ENCODE measurements at regions not wholly inside any gene's neighbourhood (a gene's known extent, or its start where the extent isn't known, plus 50 kb on each side); places are given as distances from the start of the nearest gene placed in this dataset.

DNA sequence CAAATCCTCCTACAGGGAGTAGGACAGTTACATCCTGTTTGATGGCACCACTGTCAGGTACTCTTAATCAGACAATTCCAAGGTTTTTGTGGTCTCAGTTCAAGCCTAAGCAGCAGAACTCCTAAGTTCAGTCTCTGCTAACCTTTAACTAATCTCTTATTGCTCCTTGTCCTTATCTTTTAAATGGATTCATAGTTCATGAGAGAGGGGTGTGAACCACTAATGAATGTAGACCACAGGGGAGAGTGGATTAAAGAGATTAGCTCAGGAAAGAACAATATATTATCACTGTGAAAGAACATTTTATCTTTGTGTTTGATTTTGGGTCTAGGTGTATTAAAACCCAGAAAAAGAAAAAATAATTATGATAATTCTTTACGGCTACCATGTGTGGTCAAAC lies 168.9 kb downstream of the DCK start:
- TF ChIP-seq, protein P1, sequence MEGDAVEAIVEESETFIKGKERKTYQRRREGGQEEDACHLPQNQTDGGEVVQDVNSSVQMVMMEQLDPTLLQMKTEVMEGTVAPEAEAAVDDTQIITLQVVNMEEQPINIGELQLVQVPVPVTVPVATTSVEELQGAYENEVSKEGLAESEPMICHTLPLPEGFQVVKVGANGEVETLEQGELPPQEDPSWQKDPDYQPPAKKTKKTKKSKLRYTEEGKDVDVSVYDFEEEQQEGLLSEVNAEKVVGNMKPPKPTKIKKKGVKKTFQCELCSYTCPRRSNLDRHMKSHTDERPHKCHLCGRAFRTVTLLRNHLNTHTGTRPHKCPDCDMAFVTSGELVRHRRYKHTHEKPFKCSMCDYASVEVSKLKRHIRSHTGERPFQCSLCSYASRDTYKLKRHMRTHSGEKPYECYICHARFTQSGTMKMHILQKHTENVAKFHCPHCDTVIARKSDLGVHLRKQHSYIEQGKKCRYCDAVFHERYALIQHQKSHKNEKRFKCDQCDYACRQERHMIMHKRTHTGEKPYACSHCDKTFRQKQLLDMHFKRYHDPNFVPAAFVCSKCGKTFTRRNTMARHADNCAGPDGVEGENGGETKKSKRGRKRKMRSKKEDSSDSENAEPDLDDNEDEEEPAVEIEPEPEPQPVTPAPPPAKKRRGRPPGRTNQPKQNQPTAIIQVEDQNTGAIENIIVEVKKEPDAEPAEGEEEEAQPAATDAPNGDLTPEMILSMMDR (IDR thresholded peaks at IDR 0.05; ENCODE audit: control extremely low read depth in 1 of 3, insufficient read depth in 1 of 3, low read depth in 1 of 3, low read length in 3 of 3), result no peak
- TF ChIP-seq BCL11A (IDR thresholded peaks at IDR 0.05; ENCODE audit: low read depth in 2 of 2, low read length in 2 of 2) (no peak), ZNF274 (IDR thresholded peaks at IDR 0.05; ENCODE audit: borderline replicate concordance, extremely low read depth, low read length) (no peak), RNF2 (IDR thresholded peaks at IDR 0.05; ENCODE audit: borderline replicate concordance, low read depth, low read length, missing control alignments, poor library complexity, severe bottlenecking) (no peak), SUZ12 (IDR thresholded peaks at IDR 0.05; ENCODE audit: low read length) (no peak), EZH2 (IDR thresholded peaks at IDR 0.05; ENCODE audit: low read depth, low read length, severe bottlenecking) (no peak), SP2 (IDR thresholded peaks at IDR 0.05; ENCODE audit: low read length) (no peak), EP300 (IDR thresholded peaks at IDR 0.05; ENCODE audit: borderline replicate concordance in 1 of 2, low read depth in 2 of 2, low read length in 2 of 2) (no peak), GTF2F1 (IDR thresholded peaks at IDR 0.05; ENCODE audit: borderline replicate concordance, low read depth, low read length) (no peak), POU5F1 (IDR thresholded peaks at IDR 0.05; ENCODE audit: low read depth, low read length) (no peak), SIN3A (conservative IDR thresholded peaks at IDR 0.05 in 1 of 2, IDR thresholded peaks at IDR 0.05 in 1 of 2; ENCODE audit: low read depth in 1 of 2, low read length in 2 of 2) (no peak), POLR2A (IDR thresholded peaks at IDR 0.05; ENCODE audit: control extremely low read depth in 1 of 2, low read depth in 2 of 2, low read length in 2 of 2) (no peak)
- TF ChIP-seq, protein P2, sequence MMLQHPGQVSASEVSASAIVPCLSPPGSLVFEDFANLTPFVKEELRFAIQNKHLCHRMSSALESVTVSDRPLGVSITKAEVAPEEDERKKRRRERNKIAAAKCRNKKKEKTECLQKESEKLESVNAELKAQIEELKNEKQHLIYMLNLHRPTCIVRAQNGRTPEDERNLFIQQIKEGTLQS (IDR thresholded peaks at IDR 0.05; ENCODE audit: insufficient read depth, low read depth, low read length), result no peak
